ENCODE measurements at regions not wholly inside any gene's neighbourhood (a gene's known extent, or its start where the extent isn't known, plus 50 kb on each side); places are given as distances from the start of the nearest gene placed in this dataset.

GRCh38 chr1:61627365-61627764 is 97.6 kb downstream of the TM2D1 start:
- no peak overlapping the region for H3K4me3 ChIP-seq

GRCh38 chr1:61626816-61627215 is 98.1 kb downstream of the TM2D1 start:
- no peak overlapping the region for H3K9ac ChIP-seq (ENCODE audit: insufficient read depth in 1 of 2, low read length in 2 of 2)
- DNase-seq: no peak
- H3K27me3 ChIP-seq (ENCODE audit: control insufficient read depth in 3 of 3, insufficient read depth in 3 of 3, low read length in 2 of 3): no peaks in the 10 kb centered on the region
- WGBS, 2 donors: 73 to 90% methylated on average over 2 of the region's 2 CpGs
- H3K4me3 ChIP-seq: no peak overlapping the region
- no peak overlapping the region for H3K27ac ChIP-seq (ENCODE audit: low read depth in 1 of 2, low read length in 1 of 2)
- ATAC-seq (ENCODE audit: insufficient read depth, low FRiP score): no peak
- H3K36me3 ChIP-seq (ENCODE audit: control insufficient read depth in 4 of 4, insufficient read depth in 4 of 4, low read length in 4 of 4): no peaks in the 10 kb centered on the region
- H3K9me3 ChIP-seq (ENCODE audit: control insufficient read depth in 4 of 4, insufficient read depth in 3 of 4, low read length in 3 of 4): no peaks in the 10 kb centered on the region
- no peak for TF ChIP-seq CTCF (IDR thresholded peaks at IDR 0.05; ENCODE audit: control extremely low read depth, extremely low read depth)
- peaks cover 0 to 3% (median 0%) of the 10 kb centered on the region in 5 donors for H3K4me1 ChIP-seq (ENCODE audit: control insufficient read depth in 5 of 5, insufficient read depth in 5 of 5, low read length in 5 of 5)

More at GRCh38 chr1:61627365-61627764, 97.6 kb downstream of the TM2D1 start:
- Histone ChIP-seq H3K27ac (ENCODE audit: low read depth in 1 of 2, low read length in 1 of 2) (no peak overlapping the region), H3K27me3 (ENCODE audit: control insufficient read depth in 3 of 3, insufficient read depth in 3 of 3, low read length in 2 of 3) (no peaks in the 10 kb centered on the region), H3K9me3 (ENCODE audit: control insufficient read depth in 4 of 4, insufficient read depth in 3 of 4, low read length in 3 of 4) (no peaks in the 10 kb centered on the region), H3K36me3 (ENCODE audit: control insufficient read depth in 4 of 4, insufficient read depth in 4 of 4, low read length in 4 of 4) (no peaks in the 10 kb centered on the region), H3K4me1 (ENCODE audit: control insufficient read depth in 5 of 5, insufficient read depth in 5 of 5, low read length in 5 of 5) (peaks cover 0 to 3% (median 0%) of the 10 kb centered on the region in 5 donors), H3K9ac (ENCODE audit: insufficient read depth in 1 of 2, low read length in 2 of 2) (no peak overlapping the region)
- ATAC-seq (ENCODE audit: insufficient read depth, low FRiP score): no peak
- no peak for TF ChIP-seq CTCF (IDR thresholded peaks at IDR 0.05; ENCODE audit: control extremely low read depth, extremely low read depth)
- WGBS, 2 donors: 86 to 91% methylated on average over 2 of the region's 2 CpGs
- DNase-seq: no peak

- 96 to 100% methylated on average over 2 of the region's 2 CpGs for WGBS, 2 donors
- ATAC-seq (ENCODE audit: insufficient read depth, low FRiP score): no peak
- Histone ChIP-seq H3K9ac (ENCODE audit: insufficient read depth in 1 of 2, low read length in 2 of 2) (no peak overlapping the region), H3K36me3 (ENCODE audit: control insufficient read depth in 4 of 4, insufficient read depth in 4 of 4, low read length in 4 of 4) (no peaks in the 10 kb centered on the region), H3K27me3 (ENCODE audit: control insufficient read depth in 3 of 3, insufficient read depth in 3 of 3, low read length in 2 of 3) (no peaks in the 10 kb centered on the region), H3K4me1 (ENCODE audit: control insufficient read depth in 5 of 5, insufficient read depth in 5 of 5, low read length in 5 of 5) (peaks cover 0 to 3% (median 0%) of the 10 kb centered on the region in 5 donors), H3K4me3 (no peak overlapping the region), H3K27ac (ENCODE audit: low read depth in 1 of 2, low read length in 1 of 2) (no peak overlapping the region), H3K9me3 (ENCODE audit: control insufficient read depth in 4 of 4, insufficient read depth in 3 of 4, low read length in 3 of 4) (no peaks in the 10 kb centered on the region)
- no peak for TF ChIP-seq CTCF (IDR thresholded peaks at IDR 0.05; ENCODE audit: control extremely low read depth, extremely low read depth)
- DNase-seq: no peak
Observed at GRCh38 chr1:61623852-61624251, 101.1 kb downstream of the TM2D1 start.

- Histone ChIP-seq H3K9me3 (ENCODE audit: control insufficient read depth in 4 of 4, insufficient read depth in 3 of 4, low read length in 3 of 4) (no peaks in the 10 kb centered on the region), H3K36me3 (ENCODE audit: control insufficient read depth in 4 of 4, insufficient read depth in 4 of 4, low read length in 4 of 4) (no peaks in the 10 kb centered on the region), H3K27me3 (ENCODE audit: control insufficient read depth in 3 of 3, insufficient read depth in 3 of 3, low read length in 2 of 3) (no peaks in the 10 kb centered on the region), H3K4me1 (ENCODE audit: control insufficient read depth in 5 of 5, insufficient read depth in 5 of 5, low read length in 5 of 5) (no peaks in the 10 kb centered on the region), H3K4me3 (no peak overlapping the region), H3K27ac (ENCODE audit: low read depth in 1 of 2, low read length in 1 of 2) (no peak overlapping the region), H3K9ac (ENCODE audit: insufficient read depth in 1 of 2, low read length in 2 of 2) (no peak overlapping the region)
- 35 to 54% methylated on average over 5 of the region's 5 CpGs for WGBS, 2 donors
- no peak for TF ChIP-seq CTCF (IDR thresholded peaks at IDR 0.05; ENCODE audit: control extremely low read depth, extremely low read depth)
- ATAC-seq (ENCODE audit: insufficient read depth, low FRiP score): no peak
- DNase-seq: no peak
Observed at GRCh38 chr1:61620536-61620935, 104.4 kb downstream of the TM2D1 start.

Data from lung (tissue), 11 donors.